SIG-M5 treated with dmso at 0.1 percent for 504 hours (cell line): ENCODE measurements at regions not wholly inside any gene's neighbourhood (a gene's known extent, or its start where the extent isn't known, plus 50 kb on each side); places are given as distances from the start of the nearest gene placed in this dataset.
"Not testable (repeated sequence)": the region's sequence is repeated elsewhere in the genome, so short reads cannot be mapped to it uniquely, and the experiment has no call there.

Experiments
- DNase-seq: peaks from one replicate; lab custom pipeline; 2025; ENCODE audit not compliant: unreplicated experiment; lab: John Stamatoyannopoulos, UW

DNA sequence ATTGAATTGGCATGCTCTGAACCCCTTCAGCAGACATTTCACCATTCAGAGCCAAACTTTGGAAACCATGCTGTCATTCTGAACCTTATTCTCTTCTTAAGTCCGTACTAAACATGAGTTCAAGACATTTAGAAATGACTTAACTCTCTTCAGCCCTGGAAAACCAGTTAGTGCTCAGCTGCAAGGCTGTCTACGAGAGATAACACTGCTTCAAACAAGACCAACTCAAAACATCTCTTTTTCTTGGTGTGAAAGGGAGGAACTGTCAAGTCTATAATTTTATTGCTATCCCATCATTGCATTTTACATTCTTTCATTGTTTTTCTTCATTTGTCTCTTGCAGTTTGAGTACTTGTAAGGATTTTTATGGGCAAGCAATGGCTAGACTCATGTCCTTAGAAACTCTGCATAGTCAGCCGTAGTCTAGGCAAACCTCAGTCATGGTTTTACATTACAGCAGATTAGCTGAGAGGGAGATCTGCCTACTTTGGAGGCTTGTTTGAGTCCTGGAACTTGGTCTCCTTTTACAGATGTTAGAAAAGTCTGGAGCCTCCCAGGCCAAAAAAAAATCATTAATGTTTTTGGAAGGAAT lies 120.6 kb upstream of the JADE1 start:
- DNase-seq, result no peak

DNA sequence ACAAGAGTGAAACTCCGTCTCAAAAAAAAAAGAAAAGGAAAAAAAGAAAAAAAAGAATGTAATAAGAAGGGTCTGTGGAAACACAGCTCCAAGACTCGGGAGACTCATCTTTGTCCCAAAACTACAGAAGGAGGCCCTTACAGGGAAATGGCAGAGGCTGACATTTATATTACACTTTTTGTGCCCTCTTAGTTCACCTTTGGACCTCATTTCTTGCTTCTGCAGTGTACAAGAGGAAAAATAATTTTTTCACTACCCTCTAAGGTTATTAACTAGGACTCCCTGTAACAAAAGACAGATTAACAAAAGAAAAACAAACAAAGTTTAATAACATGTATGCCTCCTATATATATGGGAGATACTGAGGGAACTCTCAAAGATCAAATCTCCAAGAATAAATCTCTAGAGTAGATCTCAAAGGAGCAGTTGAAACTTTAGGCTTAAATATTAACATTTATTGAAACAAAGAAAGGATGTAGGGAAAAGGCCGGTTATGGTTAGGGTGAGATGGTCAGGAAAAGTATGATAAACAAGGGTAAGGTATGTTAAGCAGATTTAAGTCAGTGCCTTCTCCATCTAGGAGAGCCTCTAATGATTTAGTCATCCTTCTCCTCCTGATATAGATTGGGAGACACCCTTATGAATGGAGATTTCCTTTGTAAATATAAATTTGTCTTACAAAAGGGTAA lies 121.3 kb upstream of the JADE1 start:
- no peak for DNase-seq

DNA sequence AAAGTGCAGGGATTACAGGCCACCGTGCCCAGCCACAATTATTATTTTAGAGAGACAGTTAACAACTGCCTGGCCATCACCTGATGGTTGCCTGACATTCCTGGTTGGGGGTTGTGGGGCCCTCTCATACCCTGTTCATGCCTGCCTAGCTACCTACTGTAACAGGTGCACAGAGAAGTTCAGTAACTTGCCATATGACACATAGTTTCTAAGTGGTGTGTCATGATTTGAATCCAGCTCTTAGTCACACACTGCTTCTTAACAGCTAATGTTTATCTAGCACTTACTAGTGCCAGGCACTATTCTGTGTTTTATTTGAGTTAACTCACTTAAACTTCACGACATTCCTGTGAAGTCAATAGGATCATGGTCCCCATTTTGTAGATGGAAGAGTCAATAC lies 122.7 kb upstream of the JADE1 start:
- no peak for DNase-seq

DNA sequence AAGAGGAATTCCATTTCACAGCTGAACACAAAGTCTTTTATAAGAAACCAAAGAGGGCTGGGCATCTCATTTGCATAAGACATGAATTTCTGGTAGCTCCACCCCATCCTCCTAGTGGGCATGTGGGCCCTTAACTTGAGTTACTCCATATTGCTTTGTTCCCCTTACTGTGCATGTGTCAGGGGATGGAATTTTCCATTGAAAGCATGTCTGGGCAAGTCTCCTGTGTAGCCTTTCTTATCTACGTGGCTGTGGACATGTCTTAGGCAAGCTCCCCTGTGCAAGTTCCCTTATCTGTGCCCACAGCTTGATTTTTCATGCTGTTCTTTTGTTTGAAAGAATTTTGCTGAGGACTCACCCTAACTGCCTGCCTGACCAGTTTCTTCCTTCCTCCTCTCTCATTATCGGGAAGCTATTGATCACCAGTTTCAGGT lies 123.5 kb upstream of the JADE1 start:
- no peak for DNase-seq

DNA sequence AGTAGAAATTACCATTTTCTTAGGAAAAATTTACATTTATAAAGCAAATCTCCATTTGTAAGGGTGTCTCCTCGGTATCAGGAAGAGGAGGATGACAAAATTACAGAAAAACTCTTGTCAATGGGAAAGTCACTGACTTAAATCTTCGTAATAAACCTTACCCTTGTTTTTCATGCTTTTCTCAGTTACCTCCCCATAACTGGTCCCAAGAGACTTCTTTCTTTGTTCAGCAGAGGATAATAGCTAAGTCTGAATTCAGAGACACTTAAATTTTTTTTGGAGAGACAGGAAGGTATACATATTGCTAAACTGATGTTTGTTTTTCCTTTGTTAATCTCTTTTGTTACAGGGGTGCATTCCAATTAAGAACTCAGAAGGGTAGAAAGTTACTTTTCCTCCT lies 125.5 kb upstream of the JADE1 start:
- DNase-seq, result no peak

DNA sequence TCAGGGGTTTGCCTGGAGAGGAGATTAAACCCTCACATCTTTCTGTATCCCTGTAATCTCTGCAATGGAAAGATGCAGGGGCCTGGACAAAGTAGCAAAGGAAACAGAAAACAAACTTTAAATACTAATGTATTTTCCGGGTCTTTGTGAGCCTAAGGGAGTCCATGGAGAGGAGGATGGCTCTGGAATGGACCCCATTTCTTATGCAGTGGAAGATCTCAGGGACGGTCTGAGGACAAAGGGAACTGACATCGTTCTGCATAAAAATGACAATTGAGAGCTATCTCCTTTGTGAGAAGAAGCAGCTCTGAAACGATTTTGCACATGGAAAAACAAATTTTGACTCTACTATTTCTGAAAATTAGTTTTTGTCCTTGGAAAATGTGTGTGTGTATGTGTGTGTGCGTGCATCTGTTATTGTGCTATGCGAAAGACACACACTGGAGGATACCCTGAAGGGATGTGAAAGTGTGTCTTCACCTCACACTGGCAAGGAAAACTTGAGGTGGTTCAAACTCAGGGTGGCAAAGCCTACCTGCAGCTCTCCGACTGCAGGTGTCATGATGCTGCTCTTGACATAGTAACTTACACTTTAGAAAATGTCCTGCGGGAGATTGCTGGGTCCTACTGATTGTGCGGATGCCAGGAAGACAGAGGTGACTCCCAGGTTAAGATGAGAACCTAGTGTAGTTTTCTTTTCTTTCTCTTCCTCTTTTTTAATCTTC lies 126.4 kb upstream of the JADE1 start:
- DNase-seq, result no peak

DNA sequence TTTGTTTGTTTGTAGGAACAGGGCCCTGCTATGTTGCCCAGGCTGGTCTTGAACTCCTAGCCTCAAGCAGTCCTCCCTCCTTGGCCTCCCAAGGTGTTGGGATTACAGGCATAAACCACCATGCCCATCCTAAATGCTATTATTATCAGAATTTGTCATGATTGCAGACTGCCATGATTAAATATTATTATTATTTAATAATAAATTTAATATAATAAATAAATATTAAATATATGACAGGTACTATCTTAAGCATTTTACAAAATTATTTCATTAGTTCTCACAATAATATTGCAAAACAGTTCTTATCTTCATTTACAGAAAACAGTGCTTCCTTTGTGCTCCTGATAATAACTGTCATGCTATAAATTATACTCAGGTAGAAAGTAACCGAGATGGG lies 133.4 kb upstream of the JADE1 start:
- DNase-seq, result no peak

DNA sequence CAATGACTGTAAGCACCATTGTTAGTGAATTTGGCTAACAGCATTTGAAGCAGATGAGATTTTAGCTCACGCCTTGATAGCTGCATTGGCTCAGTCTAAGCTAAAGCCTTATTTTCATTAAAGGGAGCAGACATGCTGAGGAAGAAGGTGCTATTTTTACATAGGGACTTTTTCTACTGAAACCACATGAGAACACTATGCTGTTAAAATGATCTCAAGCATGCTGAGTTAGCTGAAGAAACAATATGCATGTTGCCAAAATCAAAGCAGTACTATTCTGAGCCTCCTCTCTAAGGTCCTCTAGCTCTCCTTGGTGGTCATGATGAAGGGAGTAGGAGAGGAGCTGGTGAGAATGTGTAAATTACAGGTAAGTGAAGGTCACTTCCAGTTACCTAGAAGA lies 134.4 kb upstream of the JADE1 start:
- DNase-seq, result no peak

DNA sequence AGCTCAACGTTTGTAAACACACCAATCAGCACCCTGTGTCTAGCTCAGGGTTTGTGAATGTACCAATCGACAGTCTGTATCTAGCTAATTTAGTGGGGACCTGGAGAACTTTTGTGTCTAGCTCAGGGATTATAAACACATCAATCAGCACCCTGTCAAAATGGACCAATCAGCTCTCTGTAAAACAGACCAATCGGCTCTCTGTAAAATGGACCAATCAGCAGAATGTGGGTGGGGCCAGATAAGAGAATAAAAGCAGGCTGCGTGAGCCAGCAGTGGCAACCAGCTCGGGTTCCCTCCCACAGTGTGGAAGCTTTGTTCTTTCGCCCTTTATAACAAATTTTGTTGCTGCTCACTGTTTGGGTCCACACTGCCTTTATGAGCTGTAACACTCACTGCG lies 136.3 kb upstream of the JADE1 start:
- not testable (repeated sequence) for DNase-seq

DNA sequence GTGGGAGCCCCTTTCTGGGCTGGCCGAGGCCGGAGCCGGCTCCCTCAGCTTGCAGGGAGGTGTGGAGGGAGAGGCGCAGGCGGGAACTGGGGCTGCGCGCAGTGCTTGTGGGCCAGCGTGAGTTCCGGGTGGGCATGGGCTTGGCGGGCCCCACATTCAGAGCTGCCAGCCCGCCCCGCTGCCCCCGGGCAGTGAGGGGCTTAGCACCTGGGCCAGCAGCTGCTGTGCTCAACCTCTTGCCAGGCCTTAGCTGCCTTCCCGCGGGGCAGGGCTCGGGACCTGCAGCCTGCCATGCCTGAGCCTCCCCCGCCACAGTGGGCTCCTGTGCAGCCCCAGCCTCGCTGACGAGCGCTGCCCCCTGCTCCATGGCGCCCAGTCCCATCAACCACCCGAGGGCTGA lies 136.9 kb upstream of the JADE1 start:
- DNase-seq, result not testable (repeated sequence)

DNA sequence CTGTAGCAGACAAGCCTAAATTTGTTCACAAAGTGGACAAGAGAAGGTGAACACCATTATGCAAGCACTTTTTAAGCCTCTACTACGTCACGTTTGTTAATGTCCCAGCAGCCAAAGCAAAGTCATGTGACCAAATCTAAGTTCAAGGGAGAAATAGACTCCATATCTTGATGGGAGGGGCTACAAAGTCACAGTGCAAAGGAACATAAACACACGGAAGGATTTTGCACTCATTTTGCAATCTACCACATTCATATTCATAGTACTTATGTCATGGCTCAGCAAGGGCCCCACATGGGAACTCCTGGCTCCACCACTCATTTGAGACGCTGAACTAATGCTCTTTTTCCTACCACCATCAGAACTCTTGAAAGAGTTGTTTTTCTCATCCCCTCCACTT lies 139.0 kb upstream of the JADE1 start:
- DNase-seq, result no peak

DNA sequence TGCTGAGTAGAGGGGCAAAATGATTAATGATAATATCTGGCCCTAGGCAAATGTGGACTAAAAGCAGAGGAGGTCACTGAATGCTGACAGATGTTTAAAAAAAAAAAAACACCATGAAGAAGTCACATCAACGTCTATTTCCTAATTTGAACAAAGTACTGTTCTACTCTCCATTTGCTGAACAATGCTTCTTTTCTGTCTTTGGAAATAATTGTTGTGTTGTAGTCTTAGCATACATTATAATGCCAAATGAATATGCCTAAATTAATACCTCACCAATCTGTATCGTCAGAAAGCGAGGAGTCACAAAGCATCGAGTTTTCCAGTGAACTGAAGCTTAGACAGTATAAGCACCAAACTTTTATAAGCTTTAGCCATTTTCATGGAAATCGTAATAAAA lies 140.9 kb upstream of the JADE1 start:
- DNase-seq, result no peak

DNA sequence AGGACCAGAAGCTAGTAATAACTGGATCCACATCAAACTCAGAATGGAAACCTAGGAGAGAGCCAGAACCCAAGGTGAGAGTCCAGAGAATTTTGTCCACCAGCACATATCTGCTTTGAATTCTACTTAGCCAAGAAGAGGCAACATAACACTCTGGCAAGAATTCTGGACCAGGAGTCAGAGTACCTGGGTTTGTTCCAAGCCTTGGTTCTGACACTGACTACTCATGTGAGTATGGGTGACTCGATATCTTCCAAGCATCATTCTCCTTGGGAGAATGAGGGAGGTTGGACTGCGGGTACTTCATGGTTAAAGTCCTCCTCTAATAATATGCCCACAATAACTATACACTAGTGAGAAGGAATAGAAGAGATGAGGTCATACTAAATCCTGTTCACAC lies 144.0 kb upstream of the JADE1 start:
- DNase-seq, result no peak

DNA sequence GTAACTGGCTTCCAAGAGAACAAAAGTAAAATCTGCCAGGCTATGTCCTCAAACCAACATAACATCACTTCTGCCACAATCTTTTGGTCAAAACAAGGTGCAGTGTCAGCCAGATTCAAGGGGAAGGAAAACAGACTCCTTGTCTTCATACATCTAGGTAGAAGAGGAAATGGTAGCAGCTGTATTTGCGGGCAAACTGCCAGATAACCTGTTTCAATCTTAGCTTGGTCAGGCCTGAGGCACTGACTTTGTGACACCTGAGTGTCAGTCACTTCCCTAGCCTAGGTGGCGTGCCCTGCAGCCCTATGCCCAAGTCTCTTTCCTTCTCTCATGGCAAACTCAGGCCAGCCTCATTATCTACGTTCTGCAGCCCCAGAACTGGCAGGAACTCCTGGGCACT lies 146.2 kb upstream of the JADE1 start:
- DNase-seq, result peak; percentile 15

DNA sequence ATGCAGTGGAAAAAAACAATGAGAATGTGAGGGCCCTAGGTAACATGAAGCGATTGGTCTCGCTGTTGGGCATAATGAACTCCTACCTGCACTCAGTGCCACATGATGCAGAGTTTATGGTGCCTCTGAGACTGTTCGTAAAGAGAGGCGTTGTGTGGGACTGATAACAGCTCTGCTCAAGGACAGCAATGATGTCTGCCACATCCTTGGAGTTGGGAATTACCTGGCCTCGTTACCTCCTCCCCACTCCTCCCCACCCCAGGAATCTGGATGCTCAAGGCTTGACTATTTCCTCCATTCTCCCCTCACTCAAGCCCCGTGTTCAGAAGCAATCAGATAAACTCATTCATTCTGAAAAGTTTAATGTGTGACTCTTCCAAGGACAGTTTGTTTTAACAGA lies 148.0 kb upstream of the JADE1 start:
- DNase-seq, result no peak

DNA sequence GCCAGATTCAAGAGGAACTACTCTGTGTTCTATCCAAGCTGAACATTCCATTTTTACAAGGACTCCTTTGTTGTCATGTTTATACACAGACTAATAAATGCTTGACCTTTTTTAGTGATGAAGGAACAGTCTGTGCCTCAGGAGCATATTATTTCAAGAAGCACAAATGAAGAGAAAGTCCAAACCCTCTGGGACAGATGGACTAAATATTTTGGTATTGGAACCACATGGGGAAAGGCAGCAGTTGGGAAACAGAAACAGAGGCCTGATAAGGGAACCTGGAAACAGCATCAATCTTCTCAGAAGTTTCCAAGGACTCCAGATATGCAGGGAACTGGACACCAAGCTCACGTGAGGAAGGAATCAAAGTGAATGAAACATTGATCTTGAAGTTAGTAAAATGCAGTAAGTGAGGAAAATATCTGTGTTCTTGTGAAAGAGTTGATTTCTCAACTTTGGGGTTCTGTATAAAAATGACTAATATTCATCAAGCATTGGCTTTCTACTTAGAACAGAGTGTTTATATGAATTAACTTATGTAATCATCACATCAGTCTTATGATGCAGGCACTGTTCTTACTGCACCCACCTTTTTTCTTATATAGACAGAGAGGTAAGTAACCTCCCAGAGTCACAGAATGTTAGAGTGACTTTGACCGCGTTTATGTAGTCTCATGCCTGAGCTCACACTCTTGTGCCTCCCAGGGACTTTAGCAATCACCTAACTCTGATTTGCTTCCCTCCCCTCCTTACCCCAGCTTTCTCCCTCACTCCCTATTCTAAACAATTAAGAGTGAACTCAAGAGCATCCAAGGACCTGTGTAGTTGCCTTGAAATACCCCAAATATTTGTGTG lies 148.9 kb upstream of the JADE1 start:
- no peak for DNase-seq

DNA sequence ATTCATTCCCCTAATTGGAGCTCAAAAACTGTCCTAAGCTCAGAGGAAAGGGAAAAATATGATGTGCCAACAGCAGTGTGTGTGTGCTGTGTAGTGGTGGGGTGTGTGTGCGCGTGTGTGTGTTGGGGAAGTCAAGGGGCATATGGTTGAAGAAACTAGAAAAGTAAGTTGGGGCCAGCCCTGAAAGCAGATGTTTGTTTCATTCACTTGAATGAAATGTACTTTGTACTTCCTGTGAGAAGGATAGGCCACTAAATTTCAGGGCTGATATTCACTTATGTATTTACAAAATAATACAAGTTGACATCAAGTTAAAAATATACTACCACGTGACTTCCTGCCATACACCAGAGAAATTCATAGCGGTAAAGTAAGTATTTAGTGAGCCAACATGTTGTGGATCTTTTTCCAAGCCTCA lies 151.3 kb upstream of the JADE1 start:
- no peak for DNase-seq

DNA sequence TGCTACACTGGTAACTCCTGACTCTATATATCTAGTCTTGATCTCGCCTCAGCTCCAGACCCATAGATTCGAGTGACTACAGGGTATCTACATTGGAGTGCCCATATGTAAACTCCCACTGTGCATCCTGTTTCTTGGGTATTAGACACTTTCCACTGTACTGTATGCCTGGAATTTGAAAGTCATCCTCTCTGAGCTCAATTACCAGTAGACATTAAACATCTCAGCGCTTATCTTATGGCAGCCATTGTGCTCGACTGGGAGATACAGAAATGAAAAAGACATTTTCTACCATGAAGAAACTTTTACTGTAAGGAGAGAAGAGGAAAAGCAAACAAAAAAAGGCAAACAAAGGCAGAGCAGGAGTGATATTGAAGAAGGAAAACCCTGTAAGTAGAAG lies 151.9 kb upstream of the JADE1 start:
- DNase-seq, result no peak

DNA sequence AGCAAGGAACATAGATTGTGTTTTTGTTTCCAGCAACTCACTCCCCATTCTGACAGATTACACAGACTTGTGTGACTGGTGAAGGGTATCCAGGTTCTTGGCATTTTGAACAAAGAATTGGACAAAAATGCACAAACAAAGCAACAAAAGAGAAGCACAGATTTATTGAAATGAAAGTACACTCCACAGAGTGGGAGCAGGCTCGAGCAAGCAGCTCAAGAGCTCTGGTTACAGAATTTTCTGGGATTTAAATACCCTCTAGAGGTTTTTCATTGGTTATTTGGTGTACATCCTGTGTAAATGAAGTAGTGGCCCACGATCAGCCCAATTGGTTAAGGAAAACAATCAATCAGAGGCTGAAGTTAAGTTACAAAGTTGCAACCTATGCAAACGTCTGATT lies 155.0 kb upstream of the JADE1 start:
- no peak for DNase-seq

DNA sequence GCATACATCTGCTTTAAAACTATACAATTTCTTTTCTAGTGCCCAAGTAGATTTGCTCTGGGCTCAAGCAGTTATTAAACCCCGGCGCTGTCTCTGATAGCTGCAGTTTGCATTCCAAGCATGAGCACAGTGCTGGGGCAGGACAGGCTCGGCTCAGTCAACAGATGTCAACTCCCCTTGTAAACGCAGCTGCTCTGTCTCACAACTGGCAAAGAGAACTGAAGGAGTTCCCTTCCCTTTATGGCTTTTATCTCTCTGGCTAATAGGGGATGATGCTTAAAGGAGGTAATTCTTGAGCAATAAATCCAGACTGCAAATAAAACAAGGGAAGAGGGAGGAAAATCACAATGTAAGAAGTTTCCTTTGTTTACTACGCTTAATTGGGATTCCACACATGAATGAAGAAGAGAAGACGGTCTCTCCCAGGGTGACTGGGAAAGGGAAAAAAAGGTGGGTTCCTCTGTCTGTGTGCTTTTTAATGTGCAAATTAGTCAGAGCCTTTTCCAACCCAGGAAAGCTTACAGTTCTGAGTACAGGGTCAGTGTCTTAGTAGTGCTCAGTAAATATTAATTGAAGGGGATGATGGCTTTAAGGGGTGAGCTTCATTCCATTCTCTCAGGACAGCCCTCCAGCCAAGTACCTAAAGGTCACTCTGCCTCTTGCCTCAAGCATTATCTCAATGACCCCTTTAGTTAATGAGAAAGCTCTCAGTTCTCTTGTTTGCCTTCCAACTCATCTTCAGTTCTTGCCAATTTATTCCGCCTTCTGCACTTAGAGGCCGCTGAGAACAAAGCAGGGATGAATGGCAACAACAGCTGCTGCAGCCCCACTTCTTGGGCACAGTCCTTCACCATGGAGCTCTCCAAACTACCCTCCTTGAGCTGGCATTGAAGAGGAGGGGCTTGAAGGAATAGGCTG lies 155.7 kb upstream of the JADE1 start:
- DNase-seq, result no peak
